Mammary epithelial cell (primary cell): ENCODE measurements at regions not wholly inside any gene's neighbourhood (a gene's known extent, or its start where the extent isn't known, plus 50 kb on each side); places are given as distances from the start of the nearest gene placed in this dataset.

ENCODE experiments used
- CTCF ChIP-seq, 2 donors: IDR thresholded peaks in 1 of 2; conservative IDR thresholded peaks in 1 of 2; 2 replicates each; pipeline ENCODE4 v1.5.1; 2011 to 2012; ENCODE audit warnings: inconsistent platforms in 2 of 2, low read length in 2 of 2, mild to moderate bottlenecking in 2 of 2, control low read depth in 1 of 2, low read depth in 1 of 2; ENCODE audit not compliant: insufficient read depth in 1 of 2; ENCODE audit errors: extremely low read depth in 1 of 2
- EZH2 ChIP-seq: IDR thresholded peaks from 2 replicates; pipeline ENCODE4 v1.6.1; 2012; ENCODE audit warnings: low read length, inconsistent platforms, borderline replicate concordance

- TF ChIP-seq CTCF (conservative IDR thresholded peaks at IDR 0.05 in 1 of 2, IDR thresholded peaks at IDR 0.05 in 1 of 2; ENCODE audit: extremely low read depth in 1 of 2, insufficient read depth in 1 of 2, low read depth in 1 of 2, low read length in 2 of 2) (no peak), EZH2 (no peak)
These were observed 107.1 kb upstream of the GSE1 start for GRCh38 chr16:85505794-85506634.
